AG10803 (cell line): ENCODE measurements at regions not wholly inside any gene's neighbourhood (a gene's known extent, or its start where the extent isn't known, plus 50 kb on each side); places are given as distances from the start of the nearest gene placed in this dataset.
"Not testable (repeated sequence)": the region's sequence is repeated elsewhere in the genome, so short reads cannot be mapped to it uniquely, and the experiment has no call there.

ENCODE experiments used
- DNase-seq: peaks from one replicate; pipeline ENCODE4 v3.0.0; 2010; ENCODE audit warnings: low read depth
- H3K4me3 ChIP-seq: 2 replicates; pipeline ENCODE4 v1.5.1; 2011; ENCODE audit warnings: mild to moderate bottlenecking, low read length, control low read depth
- TF ChIP-seq, protein P1 (sequence below): conservative IDR thresholded peaks from 2 replicates; pipeline ENCODE4 v1.5.1; 2011; ENCODE audit warnings: mild to moderate bottlenecking, low read length, control low read depth, inconsistent platforms

DNA sequence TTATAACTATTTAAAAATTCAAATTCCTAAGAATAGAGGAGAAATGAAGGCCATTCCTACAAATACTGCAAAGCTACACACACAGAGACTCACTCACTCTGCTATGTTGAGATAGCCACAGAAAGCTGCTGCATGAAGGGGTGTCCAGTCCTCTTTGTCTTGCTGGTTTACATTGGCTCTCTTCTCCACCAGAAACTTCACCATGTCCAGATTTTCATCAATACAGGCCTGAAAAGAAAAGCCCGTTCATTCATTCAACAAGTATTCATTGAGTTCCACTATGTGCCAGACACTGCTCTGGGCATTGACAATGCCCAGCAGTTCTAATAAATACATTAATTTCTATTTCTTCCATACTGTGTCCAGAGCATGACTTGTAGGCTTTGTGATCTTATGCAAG lies 732.3 kb downstream of the CDY1 start:
- no peak for DNase-seq
- TF ChIP-seq, protein P1, sequence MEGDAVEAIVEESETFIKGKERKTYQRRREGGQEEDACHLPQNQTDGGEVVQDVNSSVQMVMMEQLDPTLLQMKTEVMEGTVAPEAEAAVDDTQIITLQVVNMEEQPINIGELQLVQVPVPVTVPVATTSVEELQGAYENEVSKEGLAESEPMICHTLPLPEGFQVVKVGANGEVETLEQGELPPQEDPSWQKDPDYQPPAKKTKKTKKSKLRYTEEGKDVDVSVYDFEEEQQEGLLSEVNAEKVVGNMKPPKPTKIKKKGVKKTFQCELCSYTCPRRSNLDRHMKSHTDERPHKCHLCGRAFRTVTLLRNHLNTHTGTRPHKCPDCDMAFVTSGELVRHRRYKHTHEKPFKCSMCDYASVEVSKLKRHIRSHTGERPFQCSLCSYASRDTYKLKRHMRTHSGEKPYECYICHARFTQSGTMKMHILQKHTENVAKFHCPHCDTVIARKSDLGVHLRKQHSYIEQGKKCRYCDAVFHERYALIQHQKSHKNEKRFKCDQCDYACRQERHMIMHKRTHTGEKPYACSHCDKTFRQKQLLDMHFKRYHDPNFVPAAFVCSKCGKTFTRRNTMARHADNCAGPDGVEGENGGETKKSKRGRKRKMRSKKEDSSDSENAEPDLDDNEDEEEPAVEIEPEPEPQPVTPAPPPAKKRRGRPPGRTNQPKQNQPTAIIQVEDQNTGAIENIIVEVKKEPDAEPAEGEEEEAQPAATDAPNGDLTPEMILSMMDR, result no peak
- no peak overlapping the region for H3K4me3 ChIP-seq

DNA sequence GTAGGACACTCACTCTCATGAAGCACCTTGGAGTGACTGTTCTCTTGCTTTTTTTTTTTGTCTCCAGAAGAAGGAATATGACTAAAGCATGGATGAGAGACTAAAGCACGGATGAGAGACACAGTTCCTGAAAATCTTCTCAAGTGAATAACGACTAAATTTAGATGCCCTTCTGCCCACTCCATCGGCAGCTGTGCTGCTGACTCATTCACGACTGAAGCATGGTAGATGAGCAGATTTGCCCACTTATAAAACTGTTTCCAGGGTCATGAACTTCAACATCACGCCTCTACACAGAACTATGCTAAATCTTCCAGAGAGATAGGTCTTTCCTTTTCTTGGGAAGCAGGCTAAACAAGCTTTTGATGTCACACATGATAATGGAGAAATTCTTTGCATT lies 738.0 kb downstream of the CDY1 start:
- H3K4me3 ChIP-seq, DNase-seq: not testable (repeated sequence)

DNA sequence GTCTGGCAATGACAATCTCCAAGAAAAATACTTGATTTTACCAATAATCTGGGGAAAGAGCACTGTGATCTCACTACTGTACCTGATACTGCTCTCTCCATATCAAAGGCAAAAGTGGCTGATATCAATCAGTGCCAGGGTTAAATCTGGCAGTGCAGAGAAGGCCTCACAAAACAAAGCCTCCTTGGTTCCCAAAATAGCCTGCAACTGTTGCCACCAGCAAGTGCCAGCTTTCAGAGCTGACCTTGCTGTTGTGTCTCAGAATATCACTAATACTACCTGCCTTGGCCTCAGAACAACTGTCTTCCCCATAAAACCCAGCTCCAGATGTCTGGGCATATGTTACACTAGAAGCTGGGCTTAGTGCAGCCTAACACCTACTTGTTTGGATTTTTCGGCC lies 738.6 kb downstream of the CDY1 start:
- not testable (repeated sequence) for DNase-seq, H3K4me3 ChIP-seq

DNA sequence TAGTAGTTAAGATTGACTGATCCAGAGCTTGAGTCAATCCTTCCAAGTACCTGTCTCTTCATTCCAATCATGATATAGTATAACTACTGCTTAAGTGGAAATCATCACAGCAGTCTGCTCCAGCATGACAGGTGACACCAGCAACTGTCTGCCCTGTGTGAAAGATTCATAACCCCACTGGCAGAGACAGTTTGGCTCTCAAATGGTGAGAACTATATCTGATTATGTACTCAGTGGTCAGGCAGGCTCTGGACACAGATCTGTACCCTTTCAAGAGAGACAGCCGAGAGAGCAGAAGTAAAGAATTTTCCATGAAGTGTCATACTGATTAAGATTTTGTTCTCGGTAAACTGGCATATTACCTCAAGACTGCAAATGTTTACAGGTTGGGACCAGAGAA lies 741.5 kb downstream of the CDY1 start:
- not testable (repeated sequence) for DNase-seq, H3K4me3 ChIP-seq

DNA sequence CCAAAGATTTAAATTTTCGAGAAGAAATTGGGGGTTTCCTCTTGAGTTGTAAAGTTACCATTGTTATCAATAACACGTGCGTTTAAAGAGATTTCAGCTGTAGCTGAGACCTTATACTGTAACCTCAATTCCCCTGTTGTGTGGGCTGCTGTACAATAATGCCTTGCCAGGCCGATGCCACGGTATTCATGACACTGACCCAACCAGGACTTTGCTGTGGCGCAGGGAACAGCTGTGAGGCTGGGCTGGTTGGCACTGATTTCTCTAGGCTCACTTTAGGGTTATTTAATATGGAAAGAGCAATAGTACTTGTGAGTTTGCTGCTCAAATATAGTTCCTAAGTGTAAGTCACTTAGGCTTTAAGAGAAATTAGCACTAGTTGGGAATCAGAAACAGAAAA lies 744.2 kb downstream of the CDY1 start:
- not testable (repeated sequence) for DNase-seq, H3K4me3 ChIP-seq

DNA sequence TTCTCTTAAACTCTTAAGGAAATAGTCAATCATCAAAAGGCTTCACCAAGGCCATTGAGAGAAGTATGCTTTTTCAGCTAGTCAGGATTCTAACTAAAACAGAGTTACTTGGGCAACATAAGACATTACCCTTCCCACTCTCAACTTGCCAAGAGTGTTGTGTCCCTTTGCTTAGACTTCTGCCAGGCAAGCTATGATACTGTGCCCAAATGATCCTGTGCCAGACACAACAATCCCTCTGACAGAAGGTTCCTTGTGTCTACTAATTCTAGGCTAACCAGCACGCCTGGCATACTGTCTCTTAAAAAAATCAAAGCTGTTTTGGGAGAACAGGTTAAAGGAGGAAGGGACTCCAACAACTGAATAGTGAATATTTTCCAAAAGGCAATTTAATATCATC lies 750.6 kb downstream of the CDY1 start:
- H3K4me3 ChIP-seq, DNase-seq: not testable (repeated sequence)

DNA sequence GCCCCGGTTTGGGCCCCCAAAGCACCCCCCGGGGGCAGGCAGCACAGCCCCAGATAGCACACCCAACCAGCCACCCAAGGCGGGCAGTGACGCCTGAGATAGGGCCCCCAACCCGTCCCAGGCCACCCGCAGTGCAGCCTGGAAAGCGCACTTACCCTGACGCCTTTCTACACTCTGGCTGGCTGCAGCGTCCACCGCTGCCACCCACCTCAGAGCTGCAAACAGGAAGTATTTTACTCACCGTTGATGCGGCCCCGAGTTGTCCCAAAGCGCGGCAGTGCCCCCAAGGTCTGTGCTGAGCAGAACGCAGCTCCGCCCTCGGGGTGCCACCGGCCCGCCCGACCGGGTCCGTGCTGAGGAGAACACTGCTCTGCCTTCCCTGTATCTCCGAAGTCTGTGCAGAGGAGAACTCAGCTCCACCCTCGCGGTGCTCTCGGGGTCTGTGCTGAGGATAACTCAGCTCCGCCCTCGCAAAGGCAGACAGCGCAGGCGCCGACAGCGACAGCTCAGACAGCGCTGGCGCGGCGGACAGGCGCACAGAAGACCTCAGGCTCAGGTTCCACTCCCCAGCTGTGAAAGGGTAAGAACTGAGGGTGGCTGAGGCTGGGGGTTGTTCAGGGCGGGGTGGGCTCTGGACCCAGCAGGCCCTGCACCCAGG lies 786.9 kb downstream of the CDY1 start:
- peak; percentile 1 for DNase-seq
- TF ChIP-seq, protein P1, result no peak
- H3K4me3 ChIP-seq, result no peak overlapping the region

DNA sequence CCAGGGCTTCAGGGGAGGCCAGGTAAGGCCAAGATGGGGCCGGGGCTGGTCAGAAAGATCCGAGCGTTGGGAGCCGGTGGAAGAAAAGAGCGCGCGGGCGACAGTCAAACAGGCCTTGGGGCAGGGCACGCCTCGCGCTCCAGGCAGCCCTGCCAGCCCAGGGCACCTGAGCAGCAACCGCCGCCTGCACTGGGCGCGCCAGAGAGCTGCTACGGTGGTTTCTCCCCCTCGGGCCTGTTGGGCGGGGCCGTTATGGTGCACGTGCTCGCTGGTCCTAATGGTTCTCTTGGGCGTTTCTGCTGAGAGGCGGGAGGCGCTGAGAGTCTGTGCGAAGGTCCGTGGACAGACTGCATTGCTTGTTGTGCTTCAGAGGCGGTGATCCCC lies 787.4 kb downstream of the CDY1 start:
- DNase-seq, result no peak
- no peak overlapping the region for H3K4me3 ChIP-seq
- TF ChIP-seq, protein P1, result no peak
